Stimulated activated memory B cell treated with anti-CD40 and anti-IgM and Interleukin-4, amounts not matched to agents 10 μg/mL and 1 μg/mL and 100 μg/mL, for 72 hours (primary cell): ENCODE measurements at regions not wholly inside any gene's neighbourhood (a gene's known extent, or its start where the extent isn't known, plus 50 kb on each side); places are given as distances from the start of the nearest gene placed in this dataset.
A peak's percentile ranks its signal among the peaks of the same experiment; 100 is the strongest.
"Not testable (repeated sequence)": the region's sequence is repeated elsewhere in the genome, so short reads cannot be mapped to it uniquely, and the experiment has no call there.

ENCODE experiments used
- ATAC-seq: fragments of 150-1000 bp; cut with Tn5 transposase; 2 replicates; pipeline ENCODE4 v1.10.0; 2021
- H3K27ac Mint-ChIP-seq: one replicate; pipeline ENCODE4 v1.8.0; 2022; ENCODE audit warnings: mild to moderate bottlenecking, mixed read lengths
- H3K27me3 Mint-ChIP-seq: one replicate; pipeline ENCODE4 v1.8.0; 2022; ENCODE audit warnings: mixed read lengths
- H3K36me3 Mint-ChIP-seq: one replicate; pipeline ENCODE4 v1.8.0; 2022; ENCODE audit warnings: mixed read lengths
- H3K4me1 Mint-ChIP-seq: one replicate; pipeline ENCODE4 v1.8.0; 2022; ENCODE audit warnings: mixed read lengths
- H3K4me3 Mint-ChIP-seq: one replicate; pipeline ENCODE4 v1.8.0; 2022; ENCODE audit warnings: mild to moderate bottlenecking, moderate library complexity, mixed read lengths
- H3K9me3 Mint-ChIP-seq: one replicate; pipeline ENCODE4 v1.8.0; 2022; ENCODE audit warnings: mixed read lengths

DNA sequence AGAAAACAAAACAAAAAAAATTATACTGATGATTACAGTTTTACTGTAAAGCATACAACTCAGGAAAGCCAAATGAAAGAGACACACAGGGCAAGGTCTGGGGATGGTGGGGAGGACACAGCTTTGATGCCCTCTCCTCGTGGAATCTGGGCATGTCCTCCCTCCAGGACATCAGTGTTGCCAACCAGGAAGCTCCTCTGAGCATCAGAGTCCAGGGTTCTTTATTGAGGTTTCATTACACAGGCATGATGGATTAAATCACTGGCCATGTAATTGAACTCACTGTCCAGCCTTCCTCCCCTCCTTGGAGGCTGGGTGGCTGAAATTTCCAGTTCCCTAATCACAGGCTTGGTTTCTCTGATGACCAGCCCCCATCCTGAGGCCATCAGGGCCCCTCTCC lies 89.6 kb upstream of the MIER3 start:
- Mint-ChIP-seq H3K9me3 (no peaks in the 10 kb centered on the region), H3K27me3 (no peaks in the 10 kb centered on the region), H3K4me1 (peaks cover 7% of the 10 kb centered on the region), H3K36me3 (no peaks in the 10 kb centered on the region), H3K4me3 (no peak overlapping the region), H3K27ac (no peak overlapping the region)
- no peak for ATAC-seq

DNA sequence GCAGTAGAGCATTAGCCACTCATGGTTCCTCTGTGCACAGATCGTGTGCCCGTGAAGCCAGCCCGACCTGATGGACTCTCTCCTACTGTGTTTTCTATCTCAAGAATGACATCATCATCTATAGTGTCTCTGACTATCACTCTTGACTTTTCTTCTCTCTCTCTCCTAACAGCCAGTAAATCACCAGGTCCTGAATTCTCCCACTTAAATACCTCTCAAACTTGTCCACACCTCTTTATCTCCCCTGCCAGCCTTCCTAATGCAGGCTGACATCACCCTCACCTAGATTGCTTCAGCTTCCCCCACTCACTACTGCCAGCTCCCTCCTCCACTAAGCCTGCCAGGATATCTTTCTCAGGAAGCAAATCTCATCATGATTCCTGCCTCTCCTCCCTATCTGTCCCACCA lies 90.6 kb upstream of the MIER3 start:
- no peaks in the 10 kb centered on the region for H3K4me1 Mint-ChIP-seq
- no peak for ATAC-seq
- H3K4me3 Mint-ChIP-seq: no peak overlapping the region
- no peaks in the 10 kb centered on the region for H3K27me3 Mint-ChIP-seq
- no peaks in the 10 kb centered on the region for H3K9me3 Mint-ChIP-seq
- no peaks in the 10 kb centered on the region for H3K36me3 Mint-ChIP-seq
- H3K27ac Mint-ChIP-seq: no peak overlapping the region

DNA sequence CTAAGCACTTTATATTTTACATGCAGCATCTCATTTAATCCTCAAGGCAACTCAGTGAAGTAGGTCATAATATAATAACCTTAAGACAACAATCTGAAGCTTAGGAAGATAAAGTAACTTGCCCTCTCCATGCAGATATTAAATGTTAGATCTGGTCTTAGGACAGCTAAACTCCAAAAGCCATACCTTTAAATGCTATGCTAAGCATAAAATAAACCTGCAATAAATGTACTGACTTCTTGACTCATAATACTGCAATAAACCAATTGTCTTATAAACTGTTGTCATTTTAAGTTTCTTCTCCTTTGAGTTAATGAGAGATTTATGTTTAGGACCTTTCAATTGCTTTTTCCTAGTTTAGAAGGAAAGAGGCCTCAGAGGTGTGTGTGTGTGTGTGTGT lies 102.2 kb upstream of the MIER3 start:
- H3K27me3 Mint-ChIP-seq: peaks cover 8% of the 10 kb centered on the region
- H3K4me3 Mint-ChIP-seq: no peak overlapping the region
- H3K9me3 Mint-ChIP-seq: no peaks in the 10 kb centered on the region
- H3K36me3 Mint-ChIP-seq: no peaks in the 10 kb centered on the region
- no peak for ATAC-seq
- H3K4me1 Mint-ChIP-seq: no peaks in the 10 kb centered on the region
- H3K27ac Mint-ChIP-seq: no peak overlapping the region

DNA sequence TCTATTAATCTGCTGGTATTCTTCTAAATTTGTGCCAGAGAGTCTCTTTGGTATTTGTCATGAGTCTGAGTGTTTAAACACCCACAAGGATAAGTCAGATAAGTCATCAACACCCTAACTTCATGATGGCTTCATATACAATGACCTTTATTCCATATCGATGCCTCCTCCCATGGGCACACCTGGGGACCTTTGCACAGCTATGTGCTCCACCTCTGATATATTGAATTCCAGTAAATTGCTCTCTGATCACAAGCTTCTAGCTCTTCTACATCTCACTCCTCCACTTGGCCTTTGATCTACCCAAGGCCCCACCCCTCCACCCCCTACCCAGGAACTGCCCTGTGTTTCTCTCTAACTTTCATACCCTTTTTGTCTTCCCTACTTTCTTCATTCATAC lies 102.7 kb upstream of the MIER3 start:
- H3K4me3 Mint-ChIP-seq: no peak overlapping the region
- H3K27me3 Mint-ChIP-seq: peaks cover 8% of the 10 kb centered on the region
- H3K9me3 Mint-ChIP-seq: no peaks in the 10 kb centered on the region
- no peaks in the 10 kb centered on the region for H3K36me3 Mint-ChIP-seq
- no peak for ATAC-seq
- no peak overlapping the region for H3K27ac Mint-ChIP-seq
- H3K4me1 Mint-ChIP-seq: no peaks in the 10 kb centered on the region

DNA sequence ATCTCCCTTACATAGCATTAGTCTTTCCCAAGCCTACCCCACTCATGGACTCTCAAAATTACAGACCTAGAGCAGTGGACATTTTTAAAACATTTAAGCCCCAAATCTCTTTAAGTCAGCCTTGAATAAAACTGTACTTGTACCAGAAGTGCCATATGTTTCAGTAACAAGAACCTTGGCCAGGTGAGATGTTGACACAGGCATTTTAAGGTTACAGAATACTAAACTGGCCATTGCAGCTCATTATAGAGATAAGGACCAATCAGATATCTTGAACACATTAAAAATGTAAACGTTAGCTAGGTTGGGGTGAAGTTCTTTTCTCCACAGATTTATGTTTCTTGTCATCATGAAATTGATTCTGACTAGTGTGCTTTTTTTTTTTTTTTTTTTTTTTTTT lies 103.8 kb upstream of the MIER3 start:
- no peaks in the 10 kb centered on the region for H3K4me1 Mint-ChIP-seq
- no peak overlapping the region for H3K4me3 Mint-ChIP-seq
- no peak overlapping the region for H3K27ac Mint-ChIP-seq
- H3K9me3 Mint-ChIP-seq: no peaks in the 10 kb centered on the region
- ATAC-seq: no peak
- peaks cover 8% of the 10 kb centered on the region for H3K27me3 Mint-ChIP-seq
- no peaks in the 10 kb centered on the region for H3K36me3 Mint-ChIP-seq

DNA sequence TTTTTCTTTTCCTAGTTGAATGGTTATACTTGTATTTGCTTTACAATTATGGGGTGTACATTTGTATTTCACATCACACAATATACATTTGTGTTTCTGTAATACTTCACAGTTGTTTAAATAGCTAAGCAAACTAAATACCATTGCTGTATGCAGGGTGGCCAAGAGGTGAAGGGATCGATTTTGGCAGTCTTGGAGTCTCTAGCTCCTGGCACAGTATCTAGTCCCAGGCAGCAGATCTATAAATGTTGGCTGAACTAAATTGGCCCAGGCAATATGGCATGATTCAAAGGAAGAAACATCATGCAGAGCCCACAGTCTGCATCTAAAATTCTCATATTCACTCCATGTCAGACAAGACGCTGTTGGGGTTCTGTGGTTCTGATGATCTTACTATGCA lies 110.1 kb upstream of the GPBP1 start:
- peaks cover 9% of the 10 kb centered on the region for H3K9me3 Mint-ChIP-seq
- peaks cover 40% of the 10 kb centered on the region for H3K27me3 Mint-ChIP-seq
- no peak overlapping the region for H3K27ac Mint-ChIP-seq
- ATAC-seq: no peak
- no peaks in the 10 kb centered on the region for H3K36me3 Mint-ChIP-seq
- no peak overlapping the region for H3K4me3 Mint-ChIP-seq
- no peaks in the 10 kb centered on the region for H3K4me1 Mint-ChIP-seq

DNA sequence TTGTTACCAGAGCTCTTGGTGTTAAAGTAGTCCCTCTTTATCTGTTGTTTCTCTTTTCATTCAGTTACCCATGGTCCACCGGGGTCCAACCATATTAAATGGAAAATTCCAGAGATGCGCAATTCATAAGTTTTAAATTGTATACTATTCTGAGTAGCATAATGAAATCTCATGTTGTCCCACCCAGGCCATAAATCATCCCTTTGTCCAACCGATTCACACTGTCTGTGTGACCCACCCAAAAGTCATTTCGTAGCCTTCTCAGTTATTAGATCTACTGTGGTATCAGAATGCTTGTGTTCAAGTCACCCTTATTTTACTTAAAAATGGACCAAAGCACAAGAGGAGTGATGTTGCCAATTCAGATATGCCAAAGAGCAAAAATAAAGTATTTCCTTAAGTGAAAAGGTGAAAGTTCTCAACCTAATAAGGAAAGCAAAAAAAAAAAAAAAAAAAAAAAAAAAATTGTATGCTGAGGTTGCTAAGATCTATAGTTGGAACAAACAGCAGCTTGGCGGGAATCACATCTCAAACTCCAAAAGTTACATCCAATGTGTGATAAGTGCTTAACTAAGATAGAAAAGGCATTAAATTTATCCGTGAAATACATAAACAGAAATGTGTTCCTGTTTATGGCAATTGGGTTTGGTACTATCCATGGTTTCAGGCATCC lies 106.8 kb upstream of the GPBP1 start:
- Mint-ChIP-seq H3K27me3 (peaks cover 34% of the 10 kb centered on the region), H3K4me1 (no peaks in the 10 kb centered on the region), H3K27ac (no peak overlapping the region), H3K4me3 (no peak overlapping the region), H3K36me3 (peaks cover 4% of the 10 kb centered on the region), H3K9me3 (peaks cover 20% of the 10 kb centered on the region)
- no peak for ATAC-seq

DNA sequence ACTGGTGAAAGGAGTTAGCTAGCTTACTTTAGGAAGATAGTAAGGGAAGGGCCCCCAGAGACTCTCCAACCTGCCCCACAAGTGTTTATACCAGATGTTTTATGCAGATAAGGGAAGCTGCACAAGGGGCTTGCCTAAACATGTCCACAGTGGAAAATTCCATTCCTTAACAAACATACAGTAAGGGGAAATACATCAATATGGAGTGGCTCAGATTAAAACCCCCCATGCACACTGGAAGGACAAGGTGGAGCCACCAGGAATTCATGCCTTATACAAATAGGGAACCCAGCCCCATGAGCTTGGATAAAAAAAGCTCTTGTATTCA lies 106.3 kb upstream of the GPBP1 start:
- Mint-ChIP-seq H3K4me1 (no peaks in the 10 kb centered on the region), H3K27me3 (peaks cover 34% of the 10 kb centered on the region), H3K36me3 (peaks cover 4% of the 10 kb centered on the region), H3K9me3 (peaks cover 20% of the 10 kb centered on the region), H3K4me3 (no peak overlapping the region), H3K27ac (no peak overlapping the region)
- ATAC-seq: no peak

DNA sequence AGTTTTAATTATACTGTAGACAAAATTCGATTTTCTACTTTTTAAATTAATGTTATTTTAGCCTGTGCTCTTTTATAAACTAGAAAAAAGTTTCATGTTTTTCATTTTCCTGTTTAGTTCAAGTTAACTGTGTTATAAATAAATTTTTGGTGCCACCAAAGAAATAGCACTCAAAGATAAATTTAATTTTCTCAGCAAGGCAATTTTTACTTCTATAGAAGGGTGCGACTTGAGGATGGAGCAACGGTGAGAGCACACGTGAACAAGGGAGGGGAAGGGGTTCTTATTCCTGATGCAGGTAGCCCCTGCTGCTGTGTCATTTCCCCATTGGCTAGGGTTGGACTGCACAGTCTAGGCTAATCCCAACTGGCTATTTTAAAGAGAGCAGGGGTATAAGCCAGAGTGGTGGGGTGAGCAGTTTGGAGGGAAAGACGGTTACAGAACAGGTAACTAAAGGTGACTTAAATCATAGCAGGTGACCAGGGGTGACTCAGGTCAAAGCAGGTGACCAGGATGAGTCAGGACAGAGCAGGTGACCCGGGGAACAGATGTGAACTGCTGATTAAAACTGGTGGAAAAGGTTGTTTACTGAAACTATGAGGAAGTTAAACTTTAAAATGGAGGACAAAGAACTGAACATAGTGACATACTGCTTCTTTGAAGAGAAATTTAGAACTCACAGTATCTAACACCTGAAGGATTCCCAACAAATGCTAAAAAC lies 104.6 kb upstream of the GPBP1 start:
- H3K27ac Mint-ChIP-seq: no peak overlapping the region
- peaks cover 4% of the 10 kb centered on the region for H3K36me3 Mint-ChIP-seq
- no peaks in the 10 kb centered on the region for H3K4me1 Mint-ChIP-seq
- no peak overlapping the region for H3K4me3 Mint-ChIP-seq
- no peak for ATAC-seq
- H3K9me3 Mint-ChIP-seq: peaks cover 20% of the 10 kb centered on the region
- H3K27me3 Mint-ChIP-seq: peaks cover 39% of the 10 kb centered on the region

DNA sequence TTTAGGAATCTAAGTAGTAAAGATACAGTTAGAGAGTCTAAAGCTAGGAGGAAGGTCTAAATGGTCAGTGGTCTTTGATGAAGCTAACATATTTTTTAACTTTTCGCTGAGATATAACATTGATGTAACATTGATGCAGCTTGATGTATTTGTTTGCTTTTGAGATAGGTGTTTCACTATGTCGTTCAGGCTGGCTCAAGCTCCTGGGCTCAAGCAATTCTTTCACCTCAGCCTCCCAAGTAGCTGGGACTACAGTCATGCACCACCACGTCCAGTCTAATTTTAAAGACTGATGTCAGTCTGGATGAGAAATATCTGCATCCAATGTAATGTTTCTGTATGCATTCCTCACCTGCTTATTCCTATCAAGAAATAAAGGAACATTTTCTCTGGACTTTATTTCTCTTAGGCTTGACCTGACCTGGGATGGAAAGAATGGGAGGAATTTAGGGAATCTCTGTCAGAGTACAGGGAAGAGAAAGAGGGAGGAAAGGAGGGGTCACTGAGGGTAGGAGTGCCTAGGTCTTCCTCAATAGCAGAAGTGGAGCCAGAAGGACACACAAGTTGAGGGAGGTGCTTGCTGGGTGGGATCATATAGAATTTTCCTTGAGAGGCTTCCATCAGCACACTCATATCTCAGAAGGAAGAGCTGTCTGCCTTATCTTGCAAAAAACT lies 101.5 kb upstream of the GPBP1 start:
- Mint-ChIP-seq H3K27ac (no peak overlapping the region), H3K27me3 (peaks cover 18% of the 10 kb centered on the region), H3K9me3 (peaks cover 11% of the 10 kb centered on the region), H3K4me3 (no peak overlapping the region), H3K4me1 (no peaks in the 10 kb centered on the region), H3K36me3 (peaks cover 4% of the 10 kb centered on the region)
- ATAC-seq: no peak

DNA sequence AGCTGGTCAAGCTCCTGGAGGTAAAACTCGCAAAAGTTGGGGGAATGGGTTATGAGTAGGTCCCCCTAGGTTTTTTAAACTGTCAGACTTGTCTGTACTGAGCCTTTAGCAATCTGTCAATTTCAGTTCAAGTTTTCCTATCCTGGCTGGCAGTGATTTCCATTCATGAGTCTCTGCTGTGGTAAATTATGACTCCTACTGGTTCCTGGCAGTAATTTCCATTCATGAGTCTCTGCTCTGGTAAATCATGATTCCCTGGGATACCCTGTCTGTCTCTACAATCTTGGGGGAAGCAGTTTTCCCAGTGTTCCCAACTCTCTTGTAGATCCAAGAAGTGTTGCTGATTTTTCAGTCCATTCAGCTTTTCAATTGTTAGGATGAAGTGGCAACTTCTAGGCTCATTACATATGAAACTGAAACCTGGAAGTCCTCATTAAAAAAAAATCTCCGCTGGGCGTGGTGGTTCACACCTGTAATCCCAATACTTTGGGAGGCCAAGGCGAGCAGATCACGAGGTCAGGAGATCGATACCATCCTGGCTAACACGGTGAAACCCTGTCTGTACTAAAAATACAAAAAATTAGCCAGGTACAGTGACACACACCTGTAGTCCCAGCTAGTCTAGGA lies 91.3 kb upstream of the GPBP1 start:
- Mint-ChIP-seq H3K9me3 (no peaks in the 10 kb centered on the region), H3K27ac (no peak overlapping the region), H3K4me3 (no peak overlapping the region), H3K4me1 (no peaks in the 10 kb centered on the region), H3K36me3 (no peaks in the 10 kb centered on the region), H3K27me3 (peaks cover 19% of the 10 kb centered on the region)
- ATAC-seq: no peak

DNA sequence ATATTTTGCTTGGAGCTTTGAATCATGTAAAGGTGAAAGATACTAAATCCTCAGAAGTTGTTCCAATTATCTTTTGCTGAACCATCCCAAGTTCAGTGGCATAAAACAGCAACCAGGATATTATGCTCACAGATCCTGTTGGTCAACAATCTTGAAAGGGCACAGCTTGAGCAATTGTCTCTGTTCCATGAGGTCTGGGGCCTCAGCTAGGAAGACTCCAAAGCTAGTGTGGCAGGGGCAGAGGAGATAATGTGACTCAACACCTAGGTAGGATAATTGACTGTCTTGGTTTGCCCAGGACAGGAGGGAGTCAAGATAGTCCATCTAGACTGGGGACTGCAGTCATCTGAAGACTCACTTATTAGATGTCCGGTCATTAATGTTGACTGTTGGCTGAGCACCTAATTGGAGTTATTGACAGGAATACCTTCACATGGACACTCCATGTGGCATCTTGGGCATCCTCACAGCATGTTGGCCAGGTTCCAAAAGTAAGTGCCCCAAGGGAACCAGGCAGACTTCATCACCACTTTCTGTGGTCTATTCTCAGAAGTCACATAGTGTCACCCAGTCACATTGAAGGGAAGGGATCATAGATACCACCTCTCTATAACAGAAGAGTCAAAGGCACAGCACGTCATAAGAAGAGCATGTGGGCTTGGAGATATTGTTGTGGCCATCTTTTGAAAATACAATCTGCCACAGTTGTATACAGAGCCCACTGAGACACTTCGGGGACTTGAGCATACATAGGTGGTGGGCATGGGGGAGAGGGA lies 88.4 kb upstream of the GPBP1 start:
- Mint-ChIP-seq H3K27ac (no peak overlapping the region), H3K4me3 (no peak overlapping the region), H3K27me3 (peaks cover 16% of the 10 kb centered on the region), H3K9me3 (no peaks in the 10 kb centered on the region), H3K36me3 (no peaks in the 10 kb centered on the region), H3K4me1 (no peaks in the 10 kb centered on the region)
- ATAC-seq: no peak

DNA sequence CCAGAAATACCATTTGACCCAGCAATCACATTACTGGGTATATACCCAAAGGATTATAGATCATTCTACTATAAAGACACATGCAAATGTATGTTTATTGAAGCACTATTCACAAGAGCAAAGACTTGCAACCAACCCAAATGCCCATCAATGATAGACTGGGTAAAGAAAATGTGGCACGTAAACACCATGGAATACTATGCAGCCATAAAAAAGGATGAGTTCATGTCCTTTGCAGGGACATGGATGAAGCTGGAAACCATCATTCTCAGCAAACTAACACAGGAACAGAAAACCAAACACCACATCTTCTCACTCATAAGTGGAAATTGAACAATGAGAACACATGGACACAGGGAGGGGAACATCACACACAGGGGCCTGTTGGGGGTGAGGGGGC lies 85.9 kb upstream of the GPBP1 start:
- not testable (repeated sequence) for H3K9me3 Mint-ChIP-seq, H3K27me3 Mint-ChIP-seq, H3K4me3 Mint-ChIP-seq, H3K27ac Mint-ChIP-seq, H3K4me1 Mint-ChIP-seq, ATAC-seq, H3K36me3 Mint-ChIP-seq

DNA sequence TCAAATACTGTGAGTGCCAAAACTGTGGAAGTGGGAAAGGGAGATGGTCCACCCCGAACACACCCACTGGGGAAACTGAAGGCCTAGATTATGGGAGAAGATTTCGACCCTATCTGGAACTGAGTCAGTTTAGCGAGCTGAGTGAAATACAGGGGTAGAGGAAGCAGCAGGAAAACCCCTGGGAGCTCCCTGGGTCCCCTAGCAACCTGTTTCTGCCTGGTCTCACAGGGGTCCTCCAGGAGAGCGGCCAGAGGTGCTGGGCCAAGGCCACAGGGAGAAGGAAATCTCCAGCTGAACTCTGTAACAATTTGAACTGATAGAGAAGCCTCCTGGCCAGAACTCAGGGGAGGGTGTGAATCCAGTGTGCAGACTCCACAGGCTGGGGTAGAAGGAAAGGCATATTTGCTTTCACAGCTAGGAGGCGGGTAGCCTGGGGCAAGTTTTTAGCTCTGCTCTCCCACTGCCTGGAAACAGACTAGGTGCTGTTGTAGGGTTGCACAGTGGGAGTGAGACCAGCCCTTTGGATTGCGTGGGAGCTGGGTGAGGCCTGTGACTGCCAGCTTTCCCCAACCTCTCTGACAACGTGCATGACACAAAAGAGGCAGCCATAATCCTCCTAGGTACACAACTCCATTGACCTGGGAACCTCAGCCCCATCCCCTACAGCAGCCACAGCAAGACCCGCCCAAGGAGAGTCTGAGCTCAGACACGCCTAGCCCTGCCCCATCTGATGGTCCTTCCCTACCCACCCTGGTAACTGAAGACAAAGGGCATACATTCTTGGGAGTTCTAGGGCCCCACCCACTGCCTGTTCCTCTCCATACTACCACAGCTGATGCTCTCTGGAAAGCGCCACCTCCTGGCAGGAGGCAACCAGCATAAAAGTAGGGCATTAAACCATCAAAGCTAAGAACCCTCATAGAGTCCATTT lies 78.8 kb upstream of the GPBP1 start:
- H3K9me3 Mint-ChIP-seq: peaks cover 25% of the 10 kb centered on the region
- H3K4me3 Mint-ChIP-seq: no peak overlapping the region
- H3K4me1 Mint-ChIP-seq: peaks cover 17% of the 10 kb centered on the region
- H3K36me3 Mint-ChIP-seq: peaks cover 35% of the 10 kb centered on the region
- ATAC-seq: no peak
- no peaks in the 10 kb centered on the region for H3K27me3 Mint-ChIP-seq
- H3K27ac Mint-ChIP-seq: peak overlapping the region; percentile 25
